Dermis blood vessel endothelial cell (primary cell): ENCODE measurements at regions not wholly inside any gene's neighbourhood (a gene's known extent, or its start where the extent isn't known, plus 50 kb on each side); places are given as distances from the start of the nearest gene placed in this dataset.
A peak's percentile ranks its signal among the peaks of the same experiment; 100 is the strongest.
"Not testable (repeated sequence)": the region's sequence is repeated elsewhere in the genome, so short reads cannot be mapped to it uniquely, and the experiment has no call there.

Experiments
- DNase-seq: peaks from one replicate; pipeline ENCODE4 v3.0.0; 2010

- DNase-seq = no peak
Observed at GRCh38 chr2:189231719-189232323, 52.3 kb upstream of the COL5A2 start.

- DNase-seq = no peak
Observed at GRCh38 chr2:189232759-189233406, 53.3 kb upstream of the COL5A2 start.

- DNase-seq = no peak
Observed at GRCh38 chr2:189233527-189233926, 54.0 kb upstream of the COL5A2 start.

GRCh38 chr2:189234991-189235390 lies 55.4 kb upstream of the COL5A2 start:
- DNase-seq = no peak

- no peak for DNase-seq
Observed at GRCh38 chr2:189236066-189236465, 56.5 kb upstream of the COL5A2 start.

- DNase-seq = no peak
Observed at GRCh38 chr2:189238903-189239302, 59.3 kb upstream of the COL5A2 start.

- not testable (repeated sequence) for DNase-seq
Observed at GRCh38 chr2:189243843-189244242, 64.3 kb upstream of the COL5A2 start.

GRCh38 chr2:189247276-189247675 lies 67.7 kb upstream of the COL5A2 start:
- no peak for DNase-seq

- no peak for DNase-seq
Observed at GRCh38 chr2:189248141-189248540, 68.6 kb upstream of the COL5A2 start.

GRCh38 chr2:189249171-189249570 lies 69.6 kb upstream of the COL5A2 start:
- DNase-seq = no peak

- no peak for DNase-seq
Observed at GRCh38 chr2:189249901-189250300, 70.3 kb upstream of the COL5A2 start.

GRCh38 chr2:189252991-189253675 lies 73.6 kb upstream of the COL5A2 start:
- peak; percentile 19 for DNase-seq

GRCh38 chr2:189253836-189254235 lies 74.3 kb upstream of the COL5A2 start:
- DNase-seq = no peak

- no peak for DNase-seq
Observed at GRCh38 chr2:189254268-189254883, 74.8 kb upstream of the COL5A2 start.

GRCh38 chr2:189255711-189256110 lies 76.2 kb upstream of the COL5A2 start:
- no peak for DNase-seq

GRCh38 chr2:189258616-189259365 lies 79.2 kb upstream of the COL5A2 start:
- DNase-seq = no peak

- DNase-seq = peak; percentile 15
Observed at GRCh38 chr2:189260361-189260814, 80.8 kb upstream of the COL5A2 start.

GRCh38 chr2:189261431-189261841 lies 81.9 kb upstream of the COL5A2 start:
- DNase-seq = peak; percentile 85

GRCh38 chr2:189261916-189262315 lies 82.4 kb upstream of the COL5A2 start:
- DNase-seq = no peak

- DNase-seq = no peak
Observed at GRCh38 chr2:189265696-189266320, 86.2 kb upstream of the COL5A2 start.

- no peak for DNase-seq
Observed at GRCh38 chr2:189267491-189267890, 87.9 kb upstream of the COL5A2 start.

GRCh38 chr2:189267925-189268579 lies 88.5 kb upstream of the COL5A2 start:
- DNase-seq = no peak
